Prostate gland (tissue), 2 donors: ENCODE measurements at regions not wholly inside any gene's neighbourhood (a gene's known extent, or its start where the extent isn't known, plus 50 kb on each side); places are given as distances from the start of the nearest gene placed in this dataset.

ENCODE experiments used
- DNase-seq: peaks from one replicate; pipeline ENCODE4 v3.0.0-alpha.2; 2019; ENCODE audit warnings: low spot score
- H3K27ac ChIP-seq, 2 donors: fragments of 200-600 bp; sonication (generic); 2 replicates each; pipeline ENCODE4 v1.5.1; 2017 to 2019
- H3K27me3 ChIP-seq: fragments of 200-600 bp; sonication (generic); replicated peaks from 2 replicates; pipeline ENCODE4 v1.5.1; 2019; ENCODE audit not compliant: insufficient read depth
- H3K36me3 ChIP-seq, 2 donors: fragments of 200-600 bp; sonication (generic); 1 replicate in 1 of 2; 2 replicates in 1 of 2; pipeline versions ENCODE4 v1.5.1 to v1.8.1; 2017 to 2019
- H3K4me1 ChIP-seq: fragments of 200-600 bp; sonication (generic); replicated peaks from 2 replicates; pipeline ENCODE4 v1.5.1; 2019
- H3K4me3 ChIP-seq, 2 donors: fragments of 200-600 bp; sonication (generic); 2 replicates each; pipeline ENCODE4 v1.5.1; 2017 to 2019
- H3K9me3 ChIP-seq: fragments of 200-600 bp; sonication (generic); 2 replicates; pipeline ENCODE4 v1.5.1; 2017
- POLR2A ChIP-seq: fragments of 450-650 bp; IDR thresholded peaks from one replicate; pipeline ENCODE4 v1.6.1; 2016; ENCODE audit warnings: antibody characterized with exemption, mild to moderate bottlenecking
- POLR2AphosphoS5 ChIP-seq: sonication (generic); formaldehyde crosslinking; IDR thresholded peaks from one replicate; pipeline ENCODE4 v1.6.1; 2017; ENCODE audit warnings: antibody characterized with exemption
- WGBS: methylation state at CpG from one replicate; pipeline ENCODE4 v1.1.5; 2018; 5-methylcytosine and 5-hydroxymethylcytosine counted together
- intact Hi-C: fragments of 100-400 bp; cut with DNase I; formaldehyde crosslinking; loops from one replicate; pipeline ENCODE4 v1.14.2; 2022
- TF ChIP-seq, protein P1 (sequence below), 4 experiments: fragments of 200-600 bp in 2 of 4; fragments of 450-650 bp in 2 of 4; sonication (generic) in 2 of 4; IDR thresholded peaks; 1 replicate in 3 of 4; 2 replicates in 1 of 4; pipeline ENCODE4 v1.5.1; 2016 to 2019; ENCODE audit warnings: antibody characterized with exemption in 4 of 4, mild to moderate bottlenecking in 2 of 4, moderate library complexity in 2 of 4

DNA sequence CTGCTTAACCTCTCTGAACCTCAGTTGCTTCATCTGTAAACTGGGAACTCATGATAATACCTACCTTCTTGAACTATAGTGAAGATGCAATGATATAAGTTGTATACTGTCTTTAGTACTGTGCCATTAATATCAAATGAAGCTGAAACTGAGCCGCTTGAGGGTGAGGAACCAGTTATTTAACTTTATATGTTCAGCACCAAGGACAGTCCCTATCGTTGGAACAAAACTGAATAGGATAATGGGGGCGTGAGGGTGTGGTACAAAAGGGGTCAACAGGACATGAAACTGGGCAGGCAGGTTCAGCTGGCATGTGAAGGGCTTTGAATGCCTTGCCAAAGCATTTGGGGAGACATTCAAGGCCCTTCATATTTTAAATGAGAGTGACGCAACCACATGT, 112.6 kb downstream of the C11orf91 start:
- no peak for DNase-seq
- intact Hi-C loops, result no loop called here
- no peak overlapping the region for H3K4me3 ChIP-seq

DNA sequence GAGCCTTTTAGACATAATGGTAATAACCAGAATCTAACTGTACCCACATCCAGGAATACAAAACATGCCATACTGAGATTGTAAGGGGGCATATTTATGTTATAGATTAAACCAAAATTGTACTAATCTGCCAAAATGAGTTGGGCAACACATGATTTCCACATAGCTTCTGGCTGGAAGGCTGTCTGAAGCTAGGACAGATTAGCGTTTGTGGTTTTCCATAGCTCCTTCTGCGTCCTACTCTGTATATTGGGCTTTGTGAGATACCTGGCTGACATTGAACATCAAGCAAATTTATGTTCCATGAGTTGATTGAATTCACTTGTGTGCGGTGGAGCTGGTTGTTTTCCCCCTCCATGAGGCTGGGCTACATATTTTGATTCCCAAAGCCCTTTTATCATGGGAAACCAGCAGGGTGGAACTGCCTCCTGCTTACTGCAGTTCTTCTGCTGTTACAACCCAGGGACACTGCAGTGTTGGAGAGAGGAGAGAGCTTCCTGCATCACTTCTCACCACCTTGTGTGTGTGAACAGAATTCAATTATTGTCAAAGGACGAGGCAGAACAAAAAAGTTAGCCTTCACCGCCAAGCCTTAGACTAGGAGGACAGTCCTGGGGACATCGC, 114.9 kb downstream of the C11orf91 start:
- 84% methylated on average over 6 of the region's 6 CpGs for WGBS
- no peaks in the 10 kb centered on the region for H3K36me3 ChIP-seq
- no peaks in the 10 kb centered on the region for H3K9me3 ChIP-seq
- H3K27ac ChIP-seq, result no peak overlapping the region
- no peaks in the 10 kb centered on the region for H3K27me3 ChIP-seq
- intact Hi-C loops, result no loop called here
- TF ChIP-seq POLR2A, result no peak
- no peak for TF ChIP-seq POLR2AphosphoS5
- TF ChIP-seq, protein P1, sequence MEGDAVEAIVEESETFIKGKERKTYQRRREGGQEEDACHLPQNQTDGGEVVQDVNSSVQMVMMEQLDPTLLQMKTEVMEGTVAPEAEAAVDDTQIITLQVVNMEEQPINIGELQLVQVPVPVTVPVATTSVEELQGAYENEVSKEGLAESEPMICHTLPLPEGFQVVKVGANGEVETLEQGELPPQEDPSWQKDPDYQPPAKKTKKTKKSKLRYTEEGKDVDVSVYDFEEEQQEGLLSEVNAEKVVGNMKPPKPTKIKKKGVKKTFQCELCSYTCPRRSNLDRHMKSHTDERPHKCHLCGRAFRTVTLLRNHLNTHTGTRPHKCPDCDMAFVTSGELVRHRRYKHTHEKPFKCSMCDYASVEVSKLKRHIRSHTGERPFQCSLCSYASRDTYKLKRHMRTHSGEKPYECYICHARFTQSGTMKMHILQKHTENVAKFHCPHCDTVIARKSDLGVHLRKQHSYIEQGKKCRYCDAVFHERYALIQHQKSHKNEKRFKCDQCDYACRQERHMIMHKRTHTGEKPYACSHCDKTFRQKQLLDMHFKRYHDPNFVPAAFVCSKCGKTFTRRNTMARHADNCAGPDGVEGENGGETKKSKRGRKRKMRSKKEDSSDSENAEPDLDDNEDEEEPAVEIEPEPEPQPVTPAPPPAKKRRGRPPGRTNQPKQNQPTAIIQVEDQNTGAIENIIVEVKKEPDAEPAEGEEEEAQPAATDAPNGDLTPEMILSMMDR (IDR thresholded peaks at IDR 0.05), result no peak
- no peak overlapping the region for H3K4me3 ChIP-seq
- no peaks in the 10 kb centered on the region for H3K4me1 ChIP-seq
- no peak for DNase-seq

More for the DNA sequence above, 112.6 kb downstream of the C11orf91 start:
- no peaks in the 10 kb centered on the region for H3K36me3 ChIP-seq
- H3K4me1 ChIP-seq, result no peaks in the 10 kb centered on the region
- WGBS, result 50% methylated on average over 4 of the region's 4 CpGs
- H3K27me3 ChIP-seq, result no peaks in the 10 kb centered on the region
- no peak overlapping the region for H3K27ac ChIP-seq
- TF ChIP-seq POLR2AphosphoS5 (no peak), POLR2A (no peak)
- TF ChIP-seq, protein P1 (IDR thresholded peaks at IDR 0.05), result no peak
- no peaks in the 10 kb centered on the region for H3K9me3 ChIP-seq

DNA sequence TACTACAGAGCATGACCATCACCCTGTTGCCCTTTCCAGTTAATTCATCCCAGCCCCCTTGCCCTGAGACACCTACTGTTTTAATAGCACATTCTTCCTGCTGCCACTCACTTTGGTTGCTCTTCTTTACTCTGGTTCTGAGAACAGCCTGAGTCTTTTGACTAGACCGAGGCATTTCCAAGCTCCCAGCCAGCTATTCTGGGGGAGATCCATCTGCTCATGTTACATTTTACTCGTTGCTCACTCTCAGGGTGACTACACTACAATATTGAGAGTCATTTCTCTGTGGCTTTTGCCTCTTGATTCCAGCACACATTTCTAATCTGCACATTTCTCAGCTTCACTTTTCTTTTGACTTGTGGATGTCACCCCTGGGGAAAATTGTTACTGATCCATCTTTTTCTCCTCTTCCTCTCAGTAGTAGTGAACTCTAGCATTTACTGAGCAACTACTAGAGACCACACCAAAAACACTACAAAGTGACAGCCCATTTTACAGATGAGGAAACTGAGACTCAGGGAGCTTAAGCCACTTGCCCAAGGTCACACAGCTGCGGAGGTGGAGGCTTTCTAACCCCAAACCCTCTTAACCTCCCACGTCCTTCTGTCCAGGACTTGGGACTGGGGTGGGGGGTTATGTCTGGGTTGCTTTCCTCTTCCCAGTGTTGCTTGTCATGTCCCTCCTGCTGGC, 117.8 kb downstream of the C11orf91 start:
- TF ChIP-seq, protein P1 (IDR thresholded peaks at IDR 0.05), result no peak
- TF ChIP-seq POLR2AphosphoS5, result no peak
- no peak for TF ChIP-seq POLR2A
- no peak for DNase-seq
- Histone ChIP-seq H3K27ac (no peak overlapping the region), H3K4me3 (no peak overlapping the region), H3K9me3 (no peaks in the 10 kb centered on the region), H3K36me3 (no peaks in the 10 kb centered on the region), H3K27me3 (no peaks in the 10 kb centered on the region), H3K4me1 (no peaks in the 10 kb centered on the region)
- intact Hi-C loops, result no loop called here
- WGBS, result 73% methylated on average over 4 of the region's 4 CpGs

DNA sequence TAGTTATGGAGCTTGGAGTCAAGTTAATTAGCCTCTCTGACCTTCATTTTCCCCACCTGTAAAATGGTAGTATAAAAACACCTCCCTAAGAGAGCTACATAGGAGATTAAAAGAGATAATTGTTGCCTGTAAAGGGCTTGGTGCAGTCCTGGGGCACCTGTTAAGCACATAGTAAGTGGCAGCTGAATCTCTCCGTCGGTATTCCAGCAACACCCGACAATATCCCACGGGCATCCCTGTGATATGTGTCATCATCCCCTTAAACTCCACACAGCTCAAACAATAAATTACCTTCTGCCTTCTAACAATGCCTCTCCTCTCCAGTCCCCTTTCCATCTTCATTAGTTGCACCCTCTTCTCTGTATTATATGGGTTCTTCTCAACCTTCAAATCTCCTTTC, 121.5 kb downstream of the C11orf91 start:
- H3K27me3 ChIP-seq, result no peaks in the 10 kb centered on the region
- H3K27ac ChIP-seq, result no peak overlapping the region
- H3K4me3 ChIP-seq, result no peak overlapping the region
- intact Hi-C loops, result no loop called here
- no peaks in the 10 kb centered on the region for H3K4me1 ChIP-seq
- H3K9me3 ChIP-seq, result no peaks in the 10 kb centered on the region
- 96% methylated on average over 4 of the region's 4 CpGs for WGBS
- TF ChIP-seq POLR2A, result no peak
- no peak for DNase-seq
- H3K36me3 ChIP-seq, result no peaks in the 10 kb centered on the region

DNA sequence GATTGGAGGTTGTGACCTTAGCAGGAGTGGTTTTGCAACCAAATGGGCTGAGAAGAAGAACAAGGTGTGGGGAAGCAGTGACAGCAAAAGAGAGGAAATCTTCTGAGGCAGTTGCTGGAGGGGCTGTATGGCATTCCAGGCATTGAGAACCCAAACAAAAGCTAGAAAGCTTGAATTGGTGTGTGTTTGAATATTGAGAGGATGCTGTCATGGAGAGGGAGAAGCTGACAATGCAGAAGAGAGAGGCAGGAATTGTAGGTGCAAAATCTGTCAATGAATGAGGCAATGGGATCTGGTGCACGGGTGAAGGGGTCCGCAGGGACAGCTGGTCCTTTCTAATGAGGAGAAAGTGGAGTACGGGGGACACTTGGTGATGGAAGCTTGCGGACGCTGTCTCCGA, 123.4 kb downstream of the C11orf91 start:
- H3K36me3 ChIP-seq, result no peaks in the 10 kb centered on the region
- no peak for DNase-seq
- no peak overlapping the region for H3K4me3 ChIP-seq
- H3K4me1 ChIP-seq, result no peaks in the 10 kb centered on the region
- TF ChIP-seq POLR2A, result no peak
- TF ChIP-seq, protein P1 (IDR thresholded peaks at IDR 0.05), result no peak
- H3K9me3 ChIP-seq, result no peaks in the 10 kb centered on the region
- intact Hi-C loops, result no loop called here
- H3K27ac ChIP-seq, result no peak overlapping the region
- no peaks in the 10 kb centered on the region for H3K27me3 ChIP-seq
- 87% methylated on average over 6 of the region's 6 CpGs for WGBS
